Esophagus muscularis mucosa (tissue), 4 donors: ENCODE measurements at regions not wholly inside any gene's neighbourhood (a gene's known extent, or its start where the extent isn't known, plus 50 kb on each side); places are given as distances from the start of the nearest gene placed in this dataset.

Experiments
- DNase-seq: peaks from one replicate; pipeline ENCODE4 v3.0.0-alpha.2; 2017; ENCODE audit errors: extremely low spot score
- H3K27ac ChIP-seq, 4 donors: fragments of 200-600 bp; sonication (generic); replicated peaks in 1 of 4; 1 replicate in 3 of 4; 2 replicates in 1 of 4; pipeline ENCODE4 v1.5.1; 2016 to 2019; ENCODE audit warnings: mild to moderate bottlenecking in 1 of 4
- H3K27me3 ChIP-seq, 4 donors: fragments of 200-600 bp; sonication (generic); one replicate each; pipeline versions ENCODE4 v1.5.1 to v1.6.0; 2016 to 2019
- H3K36me3 ChIP-seq, 4 donors: fragments of 200-600 bp; sonication (generic); one replicate each; pipeline ENCODE4 v1.5.1; 2016 to 2019
- H3K4me1 ChIP-seq, 4 donors: fragments of 200-600 bp; sonication (generic); one replicate each; pipeline ENCODE4 v1.5.1; 2016 to 2019
- H3K4me3 ChIP-seq, 4 donors: fragments of 200-600 bp; sonication (generic); 1 replicate in 2 of 4; 2 replicates in 2 of 4; pipeline ENCODE4 v1.5.1; 2016 to 2019; ENCODE audit warnings: mild to moderate bottlenecking in 4 of 4, moderate library complexity in 1 of 4
- H3K9me3 ChIP-seq, 4 donors: fragments of 200-600 bp; sonication (generic); 1 replicate in 3 of 4; 2 replicates in 1 of 4; pipeline ENCODE4 v1.5.1; 2016 to 2019
- EP300 ChIP-seq: sonication (generic); formaldehyde crosslinking; IDR thresholded peaks from one replicate; pipeline ENCODE4 v1.6.1; 2017; ENCODE audit warnings: antibody characterized with exemption
- POLR2A ChIP-seq: fragments of 450-650 bp; IDR thresholded peaks from one replicate; pipeline ENCODE4 v1.6.1; 2017; ENCODE audit warnings: antibody characterized with exemption, moderate library complexity, mild to moderate bottlenecking, low read depth
- POLR2AphosphoS5 ChIP-seq, 2 donors: sonication (generic); formaldehyde crosslinking; IDR thresholded peaks; one replicate each; pipeline ENCODE4 v1.6.1; 2017; ENCODE audit warnings: antibody characterized with exemption in 2 of 2
- WGBS: methylation state at CpG from one replicate; pipeline ENCODE4 v1.1.5; 2018; 5-methylcytosine and 5-hydroxymethylcytosine counted together
- intact Hi-C: fragments of 100-400 bp; cut with DNase I; formaldehyde crosslinking; loops from one replicate; pipeline ENCODE4 v1.15.1; 2023
- TF ChIP-seq, protein P1 (sequence below), 3 experiments: fragments of 200-600 bp in 2 of 3; fragments of 450-650 bp in 1 of 3; sonication (generic) in 2 of 3; IDR thresholded peaks; one replicate each; pipeline ENCODE4 v1.5.1; 2017 to 2019; ENCODE audit warnings: antibody characterized with exemption in 3 of 3, mild to moderate bottlenecking in 2 of 3, moderate library complexity in 1 of 3

DNA sequence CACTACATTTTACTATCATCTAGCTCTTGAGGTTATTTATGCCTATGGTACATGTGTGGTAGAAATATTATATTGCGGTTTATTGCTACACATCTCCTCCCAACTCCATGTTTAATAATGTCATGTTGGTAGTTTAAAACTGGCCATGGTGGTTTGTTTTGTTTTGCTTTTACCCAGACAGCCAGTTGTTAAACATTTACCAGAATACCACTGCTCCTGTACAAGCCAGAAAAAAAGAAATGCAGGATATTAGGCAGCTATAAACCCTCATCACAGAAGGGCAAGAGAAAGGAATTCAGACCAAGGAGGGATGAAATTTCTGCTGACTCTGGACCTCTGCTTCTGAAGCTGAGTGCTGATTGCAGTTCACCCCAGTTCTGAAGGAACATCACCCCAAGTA lies 451.8 kb upstream of the IL12A start:
- Histone ChIP-seq H3K27ac (no peak overlapping the region), H3K36me3 (no peaks in the 10 kb centered on the region), H3K9me3 (no peaks in the 10 kb centered on the region), H3K4me3 (no peak overlapping the region), H3K27me3 (no peaks in the 10 kb centered on the region), H3K4me1 (no peaks in the 10 kb centered on the region)
- no peak for DNase-seq
- intact Hi-C loops = no loop called here
- 100% methylated on average over 1 of the region's 1 CpG for WGBS
- TF ChIP-seq POLR2A (no peak), EP300 (no peak)

DNA sequence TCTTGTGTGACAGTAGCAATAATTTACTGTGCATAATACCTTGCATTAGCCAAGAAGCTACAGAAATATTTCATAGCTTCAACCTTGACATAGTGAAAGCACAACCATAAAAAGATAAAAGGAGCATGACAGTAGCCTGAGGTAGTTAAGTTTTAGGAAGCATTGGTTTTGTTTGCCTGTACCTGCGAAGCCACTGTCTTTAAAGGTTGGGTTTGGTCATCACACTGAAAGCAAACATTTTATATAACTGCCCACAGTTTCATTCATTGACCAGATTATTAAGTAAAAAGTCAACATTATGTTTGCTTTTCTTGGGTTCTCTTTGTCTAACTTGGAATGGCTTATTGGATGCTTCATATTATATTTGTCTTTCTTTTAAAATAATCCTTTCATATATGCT lies 450.1 kb upstream of the IL12A start:
- no peak for DNase-seq
- Histone ChIP-seq H3K27ac (no peak overlapping the region), H3K4me1 (no peaks in the 10 kb centered on the region), H3K4me3 (no peak overlapping the region), H3K36me3 (no peaks in the 10 kb centered on the region), H3K9me3 (no peaks in the 10 kb centered on the region), H3K27me3 (no peaks in the 10 kb centered on the region)
- intact Hi-C loops = no loop called here
- WGBS = 89% methylated on average over 1 of the region's 1 CpG
- TF ChIP-seq, protein P1, sequence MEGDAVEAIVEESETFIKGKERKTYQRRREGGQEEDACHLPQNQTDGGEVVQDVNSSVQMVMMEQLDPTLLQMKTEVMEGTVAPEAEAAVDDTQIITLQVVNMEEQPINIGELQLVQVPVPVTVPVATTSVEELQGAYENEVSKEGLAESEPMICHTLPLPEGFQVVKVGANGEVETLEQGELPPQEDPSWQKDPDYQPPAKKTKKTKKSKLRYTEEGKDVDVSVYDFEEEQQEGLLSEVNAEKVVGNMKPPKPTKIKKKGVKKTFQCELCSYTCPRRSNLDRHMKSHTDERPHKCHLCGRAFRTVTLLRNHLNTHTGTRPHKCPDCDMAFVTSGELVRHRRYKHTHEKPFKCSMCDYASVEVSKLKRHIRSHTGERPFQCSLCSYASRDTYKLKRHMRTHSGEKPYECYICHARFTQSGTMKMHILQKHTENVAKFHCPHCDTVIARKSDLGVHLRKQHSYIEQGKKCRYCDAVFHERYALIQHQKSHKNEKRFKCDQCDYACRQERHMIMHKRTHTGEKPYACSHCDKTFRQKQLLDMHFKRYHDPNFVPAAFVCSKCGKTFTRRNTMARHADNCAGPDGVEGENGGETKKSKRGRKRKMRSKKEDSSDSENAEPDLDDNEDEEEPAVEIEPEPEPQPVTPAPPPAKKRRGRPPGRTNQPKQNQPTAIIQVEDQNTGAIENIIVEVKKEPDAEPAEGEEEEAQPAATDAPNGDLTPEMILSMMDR (IDR thresholded peaks at IDR 0.05) = no peak
- TF ChIP-seq POLR2AphosphoS5 (IDR thresholded peaks at IDR 0.05) (no peak), EP300 (no peak), POLR2A (no peak)

DNA sequence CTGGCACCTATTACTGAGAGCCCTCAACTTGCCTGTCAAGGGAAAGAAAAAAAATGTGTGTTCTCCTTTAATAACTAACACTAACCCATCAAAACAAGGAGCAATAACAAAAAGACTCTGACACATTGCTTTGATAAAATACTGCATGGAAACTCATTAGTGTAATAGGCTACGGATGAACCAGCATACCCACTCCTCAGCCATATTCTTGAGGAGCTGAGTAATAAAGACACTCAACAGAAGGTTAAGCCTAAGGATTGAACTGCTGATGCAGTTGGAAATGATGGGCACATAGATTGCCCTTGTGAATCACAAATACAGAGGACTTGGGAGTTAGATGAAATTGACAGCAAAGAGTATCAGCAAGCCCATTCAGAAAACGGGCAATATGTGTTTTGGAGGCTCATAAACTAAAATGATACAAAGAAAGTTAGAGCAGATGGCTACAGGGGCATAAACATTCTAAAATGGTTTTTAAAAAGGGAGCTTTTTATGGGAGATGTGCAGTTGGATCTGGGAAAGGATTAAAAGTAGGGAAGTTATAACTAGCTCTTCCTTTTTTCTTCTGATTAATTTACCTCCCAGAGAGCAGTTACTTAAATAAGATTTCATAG lies 447.6 kb upstream of the IL12A start:
- TF ChIP-seq POLR2AphosphoS5 (IDR thresholded peaks at IDR 0.05) (no peak), EP300 (no peak), POLR2A (no peak)
- TF ChIP-seq, protein P1 (IDR thresholded peaks at IDR 0.05) = no peak
- no peaks in the 10 kb centered on the region for H3K4me1 ChIP-seq
- 59% methylated on average over 2 of the region's 2 CpGs for WGBS
- no peaks in the 10 kb centered on the region for H3K36me3 ChIP-seq
- H3K4me3 ChIP-seq = no peak overlapping the region
- H3K27me3 ChIP-seq = no peaks in the 10 kb centered on the region
- intact Hi-C loops = no loop called here
- no peak overlapping the region for H3K27ac ChIP-seq
- no peaks in the 10 kb centered on the region for H3K9me3 ChIP-seq
- no peak for DNase-seq

DNA sequence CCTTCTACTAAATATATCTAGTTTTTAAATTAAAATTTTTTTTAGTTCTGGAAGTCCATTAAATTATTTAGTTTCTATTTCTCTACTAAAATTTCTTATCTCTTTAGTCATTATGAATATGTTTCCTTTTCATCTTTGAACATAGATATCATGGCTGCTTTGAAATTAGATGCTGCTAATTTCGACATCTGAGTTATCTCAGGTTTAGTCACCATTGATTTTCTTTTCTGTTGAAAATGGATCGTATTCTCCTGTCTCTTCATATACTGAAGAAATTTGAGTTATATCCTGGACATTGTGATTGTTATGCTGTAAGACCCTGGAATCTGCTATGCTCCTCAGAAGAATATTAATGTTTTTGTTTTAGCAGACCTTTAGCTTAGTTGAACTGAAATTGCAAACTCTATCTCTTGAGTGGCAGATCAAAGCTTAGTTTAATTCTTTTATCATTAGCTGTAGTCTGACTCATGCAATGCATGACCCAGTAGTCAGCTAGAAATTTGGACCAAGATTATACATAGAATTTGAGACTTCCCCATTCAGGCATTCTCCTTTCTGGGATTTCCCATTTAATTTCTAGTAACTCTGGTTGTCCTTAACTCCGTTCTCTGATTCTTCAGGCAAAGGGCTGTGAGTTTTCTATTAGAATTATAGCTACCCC lies 439.8 kb upstream of the IL12A start:
- no peaks in the 10 kb centered on the region for H3K4me1 ChIP-seq
- H3K4me3 ChIP-seq = no peak overlapping the region
- no peak for DNase-seq
- H3K36me3 ChIP-seq = no peaks in the 10 kb centered on the region
- WGBS = 88% methylated on average over 3 of the region's 3 CpGs
- H3K9me3 ChIP-seq = peaks cover 0 to 9% (median 8%) of the 10 kb centered on the region in 4 donors
- TF ChIP-seq POLR2A (no peak), POLR2AphosphoS5 (IDR thresholded peaks at IDR 0.05) (no peak), EP300 (no peak)
- TF ChIP-seq, protein P1 (IDR thresholded peaks at IDR 0.05) = no peak
- no peak overlapping the region for H3K27ac ChIP-seq
- intact Hi-C loops = no loop called here
- no peaks in the 10 kb centered on the region for H3K27me3 ChIP-seq

DNA sequence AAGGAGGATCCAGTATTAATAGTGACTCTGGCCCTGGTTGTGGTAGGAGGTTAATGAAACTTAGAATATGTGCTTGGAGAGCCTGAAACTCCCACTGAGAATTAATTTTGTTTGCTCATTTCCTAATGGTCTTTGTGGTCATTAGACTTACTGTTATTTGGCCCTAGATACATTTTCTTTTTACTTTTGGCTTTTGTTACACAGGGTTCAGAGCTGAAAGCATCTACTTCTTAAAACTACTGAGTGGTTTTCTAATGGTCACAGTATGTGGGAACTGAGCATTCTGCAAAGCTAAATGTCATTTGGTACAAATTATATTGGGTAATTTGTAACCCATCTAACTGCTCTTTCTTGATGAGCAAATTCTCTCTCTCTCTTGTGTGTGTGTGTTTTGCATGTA lies 433.4 kb upstream of the IL12A start:
- no peaks in the 10 kb centered on the region for H3K27me3 ChIP-seq
- no peak for DNase-seq
- H3K36me3 ChIP-seq = no peaks in the 10 kb centered on the region
- no peak overlapping the region for H3K4me3 ChIP-seq
- TF ChIP-seq POLR2A = no peak
- TF ChIP-seq, protein P1 (IDR thresholded peaks at IDR 0.05) = no peak
- TF ChIP-seq POLR2AphosphoS5 (IDR thresholded peaks at IDR 0.05) = no peak
- TF ChIP-seq EP300 = no peak
- intact Hi-C loops = no loop called here
- no peak overlapping the region for H3K27ac ChIP-seq
- no peaks in the 10 kb centered on the region for H3K9me3 ChIP-seq
- no peaks in the 10 kb centered on the region for H3K4me1 ChIP-seq
